Fibroblast of mammary gland (primary cell): ENCODE measurements at regions not wholly inside any gene's neighbourhood (a gene's known extent, or its start where the extent isn't known, plus 50 kb on each side); places are given as distances from the start of the nearest gene placed in this dataset.

ENCODE experiments used
- DNase-seq: peaks from one replicate; pipeline ENCODE4 v3.0.0-alpha.2; 2010; ENCODE audit warnings: low read depth
- H3K4me3 ChIP-seq: 2 replicates; pipeline ENCODE4 v1.5.1; 2011; ENCODE audit warnings: low read depth, mild to moderate bottlenecking, low read length, moderate library complexity; ENCODE audit not compliant: control insufficient read depth
- CTCF ChIP-seq: conservative IDR thresholded peaks from 2 replicates; pipeline ENCODE4 v1.5.1; 2011; ENCODE audit warnings: low read depth, low read length, inconsistent platforms; ENCODE audit not compliant: control insufficient read depth, insufficient read depth

GRCh38 chr2:2674831-2675230 lies 343.8 kb upstream of the MYT1L start:
- no peak for DNase-seq
- no peak for TF ChIP-seq CTCF
- no peak overlapping the region for H3K4me3 ChIP-seq

GRCh38 chr2:2673406-2673805 lies 342.3 kb upstream of the MYT1L start:
- H3K4me3 ChIP-seq: no peak overlapping the region
- DNase-seq: no peak
- no peak for TF ChIP-seq CTCF

GRCh38 chr2:2672249-2672648 lies 341.2 kb upstream of the MYT1L start:
- TF ChIP-seq CTCF: no peak
- no peak overlapping the region for H3K4me3 ChIP-seq
- no peak for DNase-seq

- TF ChIP-seq CTCF: no peak
- no peak overlapping the region for H3K4me3 ChIP-seq
- no peak for DNase-seq
Observed at GRCh38 chr2:2671826-2672225, 340.8 kb upstream of the MYT1L start.

- TF ChIP-seq CTCF: no peak
- no peak for DNase-seq
- H3K4me3 ChIP-seq: no peak overlapping the region
Observed at GRCh38 chr2:2669316-2669715, 338.2 kb upstream of the MYT1L start.

- H3K4me3 ChIP-seq: no peak overlapping the region
- no peak for TF ChIP-seq CTCF
Observed at GRCh38 chr2:2668681-2669265, 337.7 kb upstream of the MYT1L start.

GRCh38 chr2:2667690-2668089 lies 336.6 kb upstream of the MYT1L start:
- H3K4me3 ChIP-seq: no peak overlapping the region
- no peak for TF ChIP-seq CTCF
- no peak for DNase-seq

More at GRCh38 chr2:2668681-2669265, 337.7 kb upstream of the MYT1L start:
- DNase-seq: no peak
